ENCODE measurements at regions not wholly inside any gene's neighbourhood (a gene's known extent, or its start where the extent isn't known, plus 50 kb on each side); places are given as distances from the start of the nearest gene placed in this dataset.

DNA sequence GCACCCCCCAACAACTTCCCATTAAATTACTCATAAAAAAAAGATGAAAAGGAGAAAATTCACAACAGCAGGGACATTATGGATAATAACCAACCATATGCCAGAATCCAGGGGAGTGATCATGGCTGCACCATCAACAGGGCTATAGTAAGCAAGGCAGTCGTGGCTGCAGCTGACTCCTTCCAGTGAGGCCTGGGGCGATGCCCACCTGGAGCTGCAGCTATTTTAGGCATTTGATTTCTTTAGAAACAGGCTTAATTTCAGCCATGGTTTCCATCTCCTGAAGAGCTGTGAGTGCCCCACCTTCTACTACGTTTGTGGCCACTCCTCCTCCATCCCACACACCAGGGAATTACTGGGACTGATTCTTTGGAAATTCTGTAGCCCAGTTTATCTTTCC, 84.0 kb downstream of the MINAR1 start:
- TF ChIP-seq, protein P1, sequence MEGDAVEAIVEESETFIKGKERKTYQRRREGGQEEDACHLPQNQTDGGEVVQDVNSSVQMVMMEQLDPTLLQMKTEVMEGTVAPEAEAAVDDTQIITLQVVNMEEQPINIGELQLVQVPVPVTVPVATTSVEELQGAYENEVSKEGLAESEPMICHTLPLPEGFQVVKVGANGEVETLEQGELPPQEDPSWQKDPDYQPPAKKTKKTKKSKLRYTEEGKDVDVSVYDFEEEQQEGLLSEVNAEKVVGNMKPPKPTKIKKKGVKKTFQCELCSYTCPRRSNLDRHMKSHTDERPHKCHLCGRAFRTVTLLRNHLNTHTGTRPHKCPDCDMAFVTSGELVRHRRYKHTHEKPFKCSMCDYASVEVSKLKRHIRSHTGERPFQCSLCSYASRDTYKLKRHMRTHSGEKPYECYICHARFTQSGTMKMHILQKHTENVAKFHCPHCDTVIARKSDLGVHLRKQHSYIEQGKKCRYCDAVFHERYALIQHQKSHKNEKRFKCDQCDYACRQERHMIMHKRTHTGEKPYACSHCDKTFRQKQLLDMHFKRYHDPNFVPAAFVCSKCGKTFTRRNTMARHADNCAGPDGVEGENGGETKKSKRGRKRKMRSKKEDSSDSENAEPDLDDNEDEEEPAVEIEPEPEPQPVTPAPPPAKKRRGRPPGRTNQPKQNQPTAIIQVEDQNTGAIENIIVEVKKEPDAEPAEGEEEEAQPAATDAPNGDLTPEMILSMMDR (conservative IDR thresholded peaks at IDR 0.05; ENCODE audit: low read length) = no peak
- TF ChIP-seq EZH2phosphoT487 (IDR thresholded peaks at IDR 0.05; ENCODE audit: borderline replicate concordance, low read depth, low read length) = no peak
